Endothelial cell of umbilical vein (primary cell): ENCODE measurements at regions not wholly inside any gene's neighbourhood (a gene's known extent, or its start where the extent isn't known, plus 50 kb on each side); places are given as distances from the start of the nearest gene placed in this dataset.

Experiments
- CTCF ChIP-seq, 2 donors: IDR thresholded peaks; 1 replicate in 1 of 2; 2 replicates in 1 of 2; pipeline ENCODE4 v1.5.1; 2011; ENCODE audit warnings: low read length in 2 of 2, mild to moderate bottlenecking in 2 of 2, moderate library complexity in 2 of 2, control low read depth in 1 of 2, inconsistent platforms in 1 of 2, low read depth in 1 of 2; ENCODE audit not compliant: insufficient read depth in 1 of 2; ENCODE audit errors: extremely low read depth in 1 of 2
- EZH2 ChIP-seq: IDR thresholded peaks from 2 replicates; pipeline ENCODE4 v1.6.1; 2012; ENCODE audit warnings: borderline replicate concordance, low read depth, mild to moderate bottlenecking, moderate library complexity, low read length, inconsistent platforms; ENCODE audit not compliant: severe bottlenecking
- MAX ChIP-seq: IDR thresholded peaks from 2 replicates; pipeline ENCODE4 v1.6.1; 2011; ENCODE audit not compliant: insufficient read depth, insufficient read length
- POLR2AphosphoS5 ChIP-seq: IDR thresholded peaks from 2 replicates; pipeline ENCODE4 v1.6.1; 2012; ENCODE audit warnings: low read depth, mild to moderate bottlenecking, control low read depth, low read length, moderate library complexity; ENCODE audit not compliant: insufficient read depth

GRCh38 chr7:64431838-64432237, 118.1 kb downstream of the ZNF736 start:
- TF ChIP-seq CTCF (IDR thresholded peaks at IDR 0.05; ENCODE audit: extremely low read depth in 1 of 2, insufficient read depth in 1 of 2, low read depth in 1 of 2, low read length in 2 of 2) (no peak), MAX (no peak), EZH2 (no peak), POLR2AphosphoS5 (no peak)
